Esophagus mucosa (tissue), 1 donor: ENCODE measurements at regions not wholly inside any gene's neighbourhood (a gene's known extent, or its start where the extent isn't known, plus 50 kb on each side); places are given as distances from the start of the nearest gene placed in this dataset.

Source experiments
- ATAC-seq: fragments of 200-7000 bp; cut with Tn5 transposase; one replicate; pipeline ENCODE4 v1.9.1; 2020
- donor health status: DM: yes; HTN: yes; CAD: no.

DNA sequence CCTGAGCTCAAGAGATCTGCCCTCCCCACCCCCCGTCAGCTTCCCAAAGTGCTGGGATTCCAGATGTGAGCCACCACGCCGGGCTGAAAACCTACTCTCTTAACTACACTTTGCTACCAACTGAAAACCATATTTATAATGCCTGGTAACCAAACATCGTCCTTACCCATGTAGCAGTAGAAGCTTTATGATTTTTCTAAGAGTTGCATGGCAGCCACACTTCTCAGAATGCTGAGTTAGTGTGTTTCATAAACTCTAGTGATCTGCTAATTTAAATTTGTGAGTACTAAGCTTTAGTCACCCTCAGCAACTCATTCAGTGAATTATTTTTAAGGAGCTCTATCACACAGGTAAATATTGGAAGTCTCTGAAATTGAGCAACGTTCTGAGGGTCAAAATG lies 478.4 kb downstream of the KDM4C start:
- ATAC-seq: no peak

GRCh38 chr9:7234144-7234543 lies 476.4 kb downstream of the KDM4C start:
- ATAC-seq: peak; percentile 52

GRCh38 chr9:7229571-7229970 lies 471.8 kb downstream of the KDM4C start:
- ATAC-seq: no peak

GRCh38 chr9:7228726-7229125 lies 471.0 kb downstream of the KDM4C start:
- no peak for ATAC-seq

GRCh38 chr9:7227951-7228350 lies 470.2 kb downstream of the KDM4C start:
- no peak for ATAC-seq

GRCh38 chr9:7226007-7226640 lies 468.4 kb downstream of the KDM4C start:
- no peak for ATAC-seq
